ENCODE measurements at regions not wholly inside any gene's neighbourhood (a gene's known extent, or its start where the extent isn't known, plus 50 kb on each side); places are given as distances from the start of the nearest gene placed in this dataset.

- TF ChIP-seq CTCF (IDR thresholded peaks at IDR 0.05; ENCODE audit: low read depth, low read length) (no peak), EZH2phosphoT487 (IDR thresholded peaks at IDR 0.05; ENCODE audit: low read depth) (no peak)
Observed at GRCh38 chr7:118615681-118616080, 391.2 kb downstream of the ANKRD7 start.

Data from OCI-LY3 (cell line).